22Rv1 (cell line): ENCODE measurements at regions not wholly inside any gene's neighbourhood (a gene's known extent, or its start where the extent isn't known, plus 50 kb on each side); places are given as distances from the start of the nearest gene placed in this dataset.

Experiments used
- CTCF ChIP-seq: fragments of 450-650 bp; IDR thresholded peaks from 2 replicates; pipeline ENCODE4 v1.5.1; 2017; ENCODE audit warnings: mild to moderate bottlenecking
- ZFX ChIP-seq: fragments of 450-650 bp; IDR thresholded peaks from 2 replicates; pipeline ENCODE4 v1.6.1; 2017; ENCODE audit warnings: antibody characterized with exemption, borderline replicate concordance

GRCh38 chr16:56134790-56135189 is 56.5 kb upstream of the GNAO1 start:
- TF ChIP-seq CTCF (no peak), ZFX (no peak)
